ENCODE measurements at regions not wholly inside any gene's neighbourhood (a gene's known extent, or its start where the extent isn't known, plus 50 kb on each side); places are given as distances from the start of the nearest gene placed in this dataset.

- TF ChIP-seq CTCF (IDR thresholded peaks at IDR 0.05 in 8 of 11, conservative IDR thresholded peaks at IDR 0.05 in 3 of 11), result no peak
- no peak for TF ChIP-seq POLR2A (IDR thresholded peaks at IDR 0.05)
- TF ChIP-seq POLR2AphosphoS5 (IDR thresholded peaks at IDR 0.05), result no peak
These were observed 409.8 kb downstream of the RERGL start for GRCh38 chr12:17680220-17680619.

Data from spleen (tissue), 7 donors.